ENCODE measurements at regions not wholly inside any gene's neighbourhood (a gene's known extent, or its start where the extent isn't known, plus 50 kb on each side); places are given as distances from the start of the nearest gene placed in this dataset.

DNA sequence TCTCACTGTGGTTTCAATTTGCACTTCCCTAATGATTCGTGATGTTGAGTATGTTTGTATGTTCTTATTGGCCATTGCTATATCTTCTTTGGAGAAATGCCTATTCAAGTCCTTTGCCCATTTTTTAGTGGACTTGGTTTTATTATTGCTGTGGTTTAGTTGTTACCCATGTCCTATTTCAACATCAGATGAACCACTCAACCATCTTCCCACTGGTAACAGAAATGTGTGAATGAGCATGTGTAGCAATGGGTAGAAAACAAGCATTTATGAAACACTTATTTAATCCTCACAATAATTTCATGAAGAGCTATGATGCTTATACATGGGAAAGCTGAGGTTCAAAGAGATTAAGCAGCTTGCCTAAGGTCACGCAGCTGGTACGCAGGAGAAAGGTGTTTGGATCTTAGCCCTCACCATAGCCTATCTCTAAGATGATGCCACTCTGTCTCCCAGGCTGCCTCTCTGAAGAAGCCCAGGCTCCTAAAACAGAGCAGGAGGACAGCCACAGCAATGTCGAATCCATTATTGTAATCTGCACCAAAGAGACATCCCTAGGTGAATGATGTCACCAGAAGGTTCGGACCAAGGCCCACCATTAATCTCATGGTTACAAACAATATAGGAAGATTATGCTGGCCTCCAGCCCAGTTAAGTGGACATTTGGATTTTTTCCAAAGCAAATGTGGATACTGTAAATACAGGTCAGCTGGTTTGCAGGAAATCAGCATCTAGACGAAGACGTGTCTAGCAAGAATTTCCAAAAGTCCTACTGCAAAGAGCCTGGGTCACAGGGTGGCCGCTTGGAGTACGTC is 447.6 kb upstream of the ZMIZ1 start:
- DNase-seq (ENCODE audit: low read depth), result no peak

- DNase-seq (ENCODE audit: low read depth), result peak; percentile 69
These were observed 445.1 kb upstream of the ZMIZ1 start for GRCh38 chr10:78623578-78624215.

- DNase-seq (ENCODE audit: low read depth), result no peak
These were observed 444.0 kb upstream of the ZMIZ1 start for GRCh38 chr10:78624791-78625190.

GRCh38 chr10:78626471-78626870 is 442.3 kb upstream of the ZMIZ1 start:
- no peak for DNase-seq (ENCODE audit: low read depth)

- no peak for DNase-seq (ENCODE audit: low read depth)
These were observed 441.4 kb upstream of the ZMIZ1 start for GRCh38 chr10:78627254-78627795.

- no peak for DNase-seq (ENCODE audit: low read depth)
These were observed 439.8 kb upstream of the ZMIZ1 start for GRCh38 chr10:78628976-78629375.

- DNase-seq (ENCODE audit: low read depth), result no peak
These were observed 439.0 kb upstream of the ZMIZ1 start for GRCh38 chr10:78629773-78630172.

DNA sequence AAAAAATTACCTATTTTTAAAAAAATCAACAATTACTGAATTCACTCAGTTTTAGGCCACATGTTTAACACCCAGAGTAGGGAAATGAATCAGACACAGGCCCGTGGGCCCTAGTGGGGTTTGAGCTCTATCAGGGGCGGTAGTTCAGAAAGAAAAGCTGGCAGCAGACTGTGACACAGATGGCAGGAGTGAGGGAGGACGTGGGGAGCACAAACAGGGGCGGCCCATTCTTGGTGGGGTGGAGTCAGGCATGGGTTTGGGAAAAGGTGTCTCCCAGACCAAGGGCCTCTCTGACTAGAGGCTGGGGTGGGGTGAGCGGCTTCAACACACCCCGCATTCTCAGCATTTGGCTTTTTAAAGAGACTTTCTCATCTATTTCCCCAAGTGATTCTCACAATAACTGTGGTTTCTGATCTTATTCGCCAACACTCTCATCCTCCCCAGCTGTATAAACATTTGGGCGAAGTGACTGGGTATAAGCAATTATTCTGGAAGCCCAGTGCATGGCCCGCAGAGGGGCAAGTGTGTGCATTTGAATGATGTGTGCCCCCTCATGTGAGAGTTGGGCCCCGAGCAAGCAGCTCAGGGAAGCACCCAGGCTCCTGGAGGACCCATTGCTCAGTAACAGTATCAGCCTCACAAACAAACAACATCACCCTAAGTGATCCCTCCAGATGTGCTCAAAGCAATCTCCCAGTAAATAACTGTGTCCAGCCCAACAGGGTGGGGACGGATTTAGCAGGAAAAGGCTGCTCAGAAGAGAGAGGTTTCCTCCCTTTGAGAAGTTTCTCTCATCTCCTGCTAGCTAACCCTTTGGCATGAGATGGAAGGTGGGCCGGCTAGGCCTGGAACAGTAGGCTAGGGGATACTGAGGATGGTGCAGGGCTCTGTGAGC is 437.6 kb upstream of the ZMIZ1 start:
- DNase-seq (ENCODE audit: low read depth), result no peak

DNA sequence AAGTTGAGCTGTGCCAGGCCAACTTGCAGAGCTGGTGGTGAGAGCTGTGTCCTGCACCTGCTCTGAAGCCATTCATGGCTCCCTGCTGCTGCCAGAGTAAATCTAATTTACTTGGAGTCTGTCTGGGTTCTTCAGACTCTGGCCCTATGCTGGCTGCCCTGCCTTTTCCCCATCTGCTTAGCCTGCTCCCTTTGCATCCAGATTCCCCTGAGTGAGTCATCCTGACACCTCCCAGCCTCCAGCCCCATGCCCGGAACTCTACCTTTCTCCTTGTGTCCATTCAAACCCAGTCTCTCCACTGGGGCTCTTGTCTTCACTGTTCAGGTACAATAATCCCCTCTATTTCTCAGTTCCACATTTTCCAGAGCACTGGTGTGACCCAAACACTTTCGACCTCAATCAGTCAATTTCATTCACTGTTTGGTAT is 434.4 kb upstream of the ZMIZ1 start:
- DNase-seq (ENCODE audit: low read depth), result peak; percentile 11

GRCh38 chr10:78634835-78635234 is 433.9 kb upstream of the ZMIZ1 start:
- DNase-seq (ENCODE audit: low read depth), result peak; percentile 30

- DNase-seq (ENCODE audit: low read depth), result no peak
These were observed 429.1 kb upstream of the ZMIZ1 start for GRCh38 chr10:78639629-78640028.

GRCh38 chr10:78640796-78641636 is 427.8 kb upstream of the ZMIZ1 start:
- DNase-seq (ENCODE audit: low read depth), result no peak

DNA sequence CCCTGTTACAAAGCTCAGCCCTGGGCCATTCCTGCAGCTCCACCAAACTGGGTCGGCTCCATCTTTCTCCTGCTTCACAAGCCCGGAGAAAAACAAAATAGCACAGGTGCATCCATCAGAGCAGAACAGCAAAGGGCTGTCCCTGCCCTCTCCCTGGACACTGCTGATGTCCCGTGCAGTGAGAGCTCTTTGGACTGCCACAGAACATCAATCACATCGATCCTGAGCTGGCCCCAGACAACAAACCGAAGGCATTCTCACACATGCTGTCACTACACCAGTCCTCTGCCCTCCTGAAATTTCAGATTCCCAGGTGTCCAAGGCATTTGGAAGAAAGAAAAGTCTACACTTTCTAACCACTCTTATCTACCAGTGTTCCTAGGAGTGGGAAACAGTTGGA is 427.1 kb upstream of the ZMIZ1 start:
- no peak for DNase-seq (ENCODE audit: low read depth)

DNA sequence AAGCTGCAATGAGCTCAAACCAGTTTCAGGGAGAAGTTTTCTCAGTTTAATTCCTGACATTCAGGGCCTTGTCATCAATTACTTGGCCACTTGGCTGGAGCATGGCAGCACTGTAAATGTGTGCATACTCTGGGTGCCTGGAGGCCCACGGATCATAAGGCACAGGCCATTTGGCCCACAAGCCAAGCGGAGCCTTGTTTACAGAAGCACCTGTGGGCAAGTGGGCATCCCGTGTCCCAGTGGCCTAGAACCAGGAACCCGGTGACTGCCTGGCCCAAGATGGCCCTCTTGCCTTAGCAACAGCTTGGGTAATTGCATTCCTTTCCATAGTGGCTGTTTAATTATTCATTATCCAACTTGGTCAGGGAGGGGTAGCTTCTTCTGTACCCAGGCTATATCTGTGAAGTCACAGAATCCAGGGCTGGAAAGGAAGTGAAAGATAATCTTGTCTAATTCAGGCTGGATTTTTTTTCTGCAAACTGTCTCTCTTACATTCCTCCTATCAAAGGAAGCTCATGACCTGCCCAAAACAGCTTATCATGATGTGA is 426.4 kb upstream of the ZMIZ1 start:
- peak; percentile 44 for DNase-seq (ENCODE audit: low read depth)

- DNase-seq (ENCODE audit: low read depth), result no peak
These were observed 425.3 kb upstream of the ZMIZ1 start for GRCh38 chr10:78643513-78643912.

- DNase-seq (ENCODE audit: low read depth), result no peak
These were observed 424.2 kb upstream of the ZMIZ1 start for GRCh38 chr10:78644550-78644949.

GRCh38 chr10:78645169-78645686 is 423.5 kb upstream of the ZMIZ1 start:
- no peak for DNase-seq (ENCODE audit: low read depth)

DNA sequence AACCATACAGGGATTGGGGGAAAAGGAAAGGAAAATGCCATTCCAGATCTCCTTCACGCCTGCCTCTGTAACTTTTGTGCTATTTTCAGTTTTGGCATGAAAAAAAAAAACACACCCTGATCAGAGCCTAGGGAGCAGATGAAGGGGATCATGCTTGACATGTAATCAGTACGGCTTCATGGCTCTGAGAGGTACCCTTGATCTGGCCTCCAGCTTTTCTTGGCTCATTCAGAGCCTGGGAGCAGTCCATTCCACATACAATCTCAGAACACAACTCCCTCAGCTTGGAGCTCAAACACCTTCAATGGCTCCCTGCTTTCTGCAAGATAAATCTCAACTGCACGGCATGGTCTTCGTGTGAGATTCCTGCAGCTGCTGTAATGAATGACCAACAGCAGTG is 422.8 kb upstream of the ZMIZ1 start:
- no peak for DNase-seq (ENCODE audit: low read depth)

GRCh38 chr10:78648256-78648860 is 420.4 kb upstream of the ZMIZ1 start:
- DNase-seq (ENCODE audit: low read depth), result no peak

DNA sequence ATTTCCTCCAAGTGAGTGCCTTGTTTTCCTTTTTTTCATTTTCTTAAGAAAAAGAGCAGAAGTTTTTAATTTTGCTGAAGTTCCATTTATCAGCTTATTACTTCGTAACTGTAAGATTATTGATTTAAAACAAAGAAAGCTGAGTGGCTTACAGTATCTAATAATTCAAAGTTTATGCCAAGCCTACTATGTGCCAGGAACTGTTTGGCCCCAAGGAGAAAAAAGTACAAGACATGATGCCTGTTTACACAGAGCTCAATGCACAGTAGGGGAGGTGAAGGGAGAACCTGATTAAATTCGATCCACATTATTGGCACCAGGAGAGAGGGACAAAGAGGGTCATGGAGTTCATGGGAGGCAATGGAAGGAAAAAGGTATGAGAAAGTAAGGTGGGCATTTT is 419.3 kb upstream of the ZMIZ1 start:
- DNase-seq (ENCODE audit: low read depth), result no peak

Measured in renal cortical epithelial cell (primary cell).